ENCODE measurements at regions not wholly inside any gene's neighbourhood (a gene's known extent, or its start where the extent isn't known, plus 50 kb on each side); places are given as distances from the start of the nearest gene placed in this dataset.

DNA sequence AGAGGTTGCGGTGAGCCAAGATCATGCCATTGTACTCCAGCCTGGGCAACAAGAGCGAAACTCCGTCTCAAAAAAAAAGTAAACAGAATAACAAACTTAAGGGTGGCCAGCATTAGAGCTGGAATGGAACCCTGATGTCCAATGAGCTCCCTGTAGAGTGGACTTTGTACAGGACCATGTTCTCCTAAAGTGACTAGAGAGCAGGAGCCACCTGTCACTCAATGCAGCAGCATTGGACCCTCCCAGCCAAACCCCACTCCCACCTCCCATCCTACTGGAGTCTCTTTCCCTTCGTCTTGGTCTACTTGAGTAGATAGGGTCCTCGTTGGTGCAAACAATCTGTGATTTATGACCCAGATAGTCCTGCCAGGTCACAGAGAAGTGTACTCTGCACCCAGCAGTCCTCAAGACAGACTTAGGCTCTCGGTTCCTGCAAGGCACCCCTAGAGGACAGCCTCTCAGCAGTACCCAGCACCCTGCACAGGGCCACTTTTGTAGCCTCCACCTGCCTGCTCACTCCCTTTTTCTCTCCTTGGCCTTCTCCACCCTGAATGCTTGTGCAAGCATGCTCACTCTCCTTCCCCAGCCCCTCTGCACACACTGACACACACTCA is 69.2 kb upstream of the ZNF281 start:
- TF ChIP-seq, protein P1, sequence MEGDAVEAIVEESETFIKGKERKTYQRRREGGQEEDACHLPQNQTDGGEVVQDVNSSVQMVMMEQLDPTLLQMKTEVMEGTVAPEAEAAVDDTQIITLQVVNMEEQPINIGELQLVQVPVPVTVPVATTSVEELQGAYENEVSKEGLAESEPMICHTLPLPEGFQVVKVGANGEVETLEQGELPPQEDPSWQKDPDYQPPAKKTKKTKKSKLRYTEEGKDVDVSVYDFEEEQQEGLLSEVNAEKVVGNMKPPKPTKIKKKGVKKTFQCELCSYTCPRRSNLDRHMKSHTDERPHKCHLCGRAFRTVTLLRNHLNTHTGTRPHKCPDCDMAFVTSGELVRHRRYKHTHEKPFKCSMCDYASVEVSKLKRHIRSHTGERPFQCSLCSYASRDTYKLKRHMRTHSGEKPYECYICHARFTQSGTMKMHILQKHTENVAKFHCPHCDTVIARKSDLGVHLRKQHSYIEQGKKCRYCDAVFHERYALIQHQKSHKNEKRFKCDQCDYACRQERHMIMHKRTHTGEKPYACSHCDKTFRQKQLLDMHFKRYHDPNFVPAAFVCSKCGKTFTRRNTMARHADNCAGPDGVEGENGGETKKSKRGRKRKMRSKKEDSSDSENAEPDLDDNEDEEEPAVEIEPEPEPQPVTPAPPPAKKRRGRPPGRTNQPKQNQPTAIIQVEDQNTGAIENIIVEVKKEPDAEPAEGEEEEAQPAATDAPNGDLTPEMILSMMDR (IDR thresholded peaks at IDR 0.05), result no peak
- TF ChIP-seq POLR2A (IDR thresholded peaks at IDR 0.05), result no peak

All from esophagus squamous epithelium (tissue), 4 donors.